MCF 10A (cell line): ENCODE measurements at regions not wholly inside any gene's neighbourhood (a gene's known extent, or its start where the extent isn't known, plus 50 kb on each side); places are given as distances from the start of the nearest gene placed in this dataset.
A peak's percentile ranks its signal among the peaks of the same experiment; 100 is the strongest.

ENCODE experiments used
- BruUV-seq: library from RNA; stranded (reverse); fragments of 400-500 nt; replicated peaks from 2 replicates; lab custom pipeline; 2021; lab: Mats Ljungman, UMichigan
- CTCF ChIA-PET: fragments of 300-600 bp; sonication (Branson Sonifier 250); formaldehyde crosslinking; extraction: SDS; loops from one replicate; lab custom pipeline; 2021; ENCODE audit warnings: antibody characterized with exemption, inconsistent platforms; lab: Yijun Ruan, JAX
- POLR2A ChIA-PET: fragments of 300-600, 350-650 bp; sonication (Branson Sonifier 250); formaldehyde crosslinking; extraction: SDS; loops from one replicate; lab custom pipeline; 2020; ENCODE audit warnings: antibody characterized with exemption, inconsistent platforms; lab: Yijun Ruan, JAX
- DNase-seq: peaks from one replicate; pipeline ENCODE4 v3.0.0-alpha.2; 2018; ENCODE audit not compliant: unreplicated experiment
- H3K27ac Mint-ChIP-seq: one replicate; pipeline ENCODE4 v1.8.0; 2022; ENCODE audit warnings: mild to moderate bottlenecking, low read depth, mixed read lengths; ENCODE audit not compliant: unreplicated experiment
- H3K27me3 Mint-ChIP-seq: one replicate; pipeline ENCODE4 v1.8.0; 2022; ENCODE audit warnings: mixed read lengths; ENCODE audit not compliant: insufficient read depth, unreplicated experiment
- H3K36me3 Mint-ChIP-seq: one replicate; pipeline ENCODE4 v1.8.0; 2022; ENCODE audit warnings: mild to moderate bottlenecking, moderate library complexity, mixed read lengths; ENCODE audit not compliant: insufficient read depth, unreplicated experiment
- H3K4me1 Mint-ChIP-seq: one replicate; pipeline ENCODE4 v1.8.0; 2022; ENCODE audit warnings: mixed read lengths; ENCODE audit not compliant: insufficient read depth, unreplicated experiment
- H3K4me3 Mint-ChIP-seq: one replicate; pipeline ENCODE4 v1.8.0; 2022; ENCODE audit warnings: mild to moderate bottlenecking, moderate library complexity, mixed read lengths; ENCODE audit not compliant: unreplicated experiment
- H3K9me3 Mint-ChIP-seq: one replicate; pipeline ENCODE4 v1.8.0; 2022; ENCODE audit warnings: mixed read lengths; ENCODE audit not compliant: unreplicated experiment
- CTCF ChIP-seq: fragments of 200-600 bp; IDR thresholded peaks from one replicate; pipeline ENCODE4 v1.8.0; 2022; ENCODE audit warnings: antibody characterized with exemption, mild to moderate bottlenecking; ENCODE audit not compliant: unreplicated experiment
- intact Hi-C: fragments of 100-400 bp; cut with micrococcal nuclease; formaldehyde crosslinking; loops from 2 replicates; pipeline ENCODE4 v1.14.1; 2022

- H3K27me3 Mint-ChIP-seq = no peaks in the 10 kb centered on the region
- no peak for TF ChIP-seq CTCF
- peaks cover 6% of the 10 kb centered on the region for H3K4me1 Mint-ChIP-seq
- POLR2A ChIA-PET = interaction anchor here (0.6 kb wide), 1 partner anchor 28 kb away, joined by 3 read pairs; no protein-coding TSS in a partner anchor
- H3K4me3 Mint-ChIP-seq = no peak overlapping the region
- no peaks in the 10 kb centered on the region for H3K36me3 Mint-ChIP-seq
- BruUV-seq = no TSS peak
- no peak overlapping the region for H3K27ac Mint-ChIP-seq
- CTCF ChIA-PET = no interaction called here
- no peaks in the 10 kb centered on the region for H3K9me3 Mint-ChIP-seq
- peak; percentile 30 for DNase-seq
- intact Hi-C loops = no loop called here
Observed at GRCh38 chr14:26332966-26333365, 264.9 kb downstream of the NOVA1 start.

GRCh38 chr14:26330982-26331381, 266.9 kb downstream of the NOVA1 start:
- Mint-ChIP-seq H3K9me3 (no peaks in the 10 kb centered on the region), H3K4me1 (peaks cover 6% of the 10 kb centered on the region), H3K36me3 (no peaks in the 10 kb centered on the region), H3K4me3 (no peak overlapping the region), H3K27me3 (no peaks in the 10 kb centered on the region), H3K27ac (no peak overlapping the region)
- DNase-seq = no peak
- ChIA-PET CTCF (no interaction called here), POLR2A (interaction anchor here (0.6 kb wide), 1 partner anchor 28 kb away, joined by 3 read pairs; no protein-coding TSS in a partner anchor)
- BruUV-seq = no TSS peak
- intact Hi-C loops = no loop called here
- no peak for TF ChIP-seq CTCF

- ChIA-PET CTCF (interaction anchor here (1.2 kb wide), 1 partner anchor 43 kb away, joined by 3 read pairs; no protein-coding TSS in a partner anchor), POLR2A (no interaction called here)
- Mint-ChIP-seq H3K36me3 (no peaks in the 10 kb centered on the region), H3K27ac (no peak overlapping the region), H3K9me3 (no peaks in the 10 kb centered on the region), H3K4me3 (no peak overlapping the region), H3K27me3 (no peaks in the 10 kb centered on the region), H3K4me1 (peaks cover 6% of the 10 kb centered on the region)
- DNase-seq = no peak
- TF ChIP-seq CTCF = no peak
- intact Hi-C loops = no loop called here
- BruUV-seq = no TSS peak
Observed at GRCh38 chr14:26328791-26329190, 269.0 kb downstream of the NOVA1 start.

GRCh38 chr14:26323869-26324268, 274.0 kb downstream of the NOVA1 start:
- ChIA-PET POLR2A (no interaction called here), CTCF (interaction anchor here (0.7 kb wide), 1 partner anchor 83 kb away, joined by 3 read pairs; no protein-coding TSS in a partner anchor)
- no peaks in the 10 kb centered on the region for H3K9me3 Mint-ChIP-seq
- TF ChIP-seq CTCF = no peak
- H3K27me3 Mint-ChIP-seq = no peaks in the 10 kb centered on the region
- intact Hi-C loops = no loop called here
- DNase-seq = no peak
- H3K4me3 Mint-ChIP-seq = no peak overlapping the region
- H3K36me3 Mint-ChIP-seq = no peaks in the 10 kb centered on the region
- no peak overlapping the region for H3K27ac Mint-ChIP-seq
- BruUV-seq = no TSS peak
- H3K4me1 Mint-ChIP-seq = no peaks in the 10 kb centered on the region
